HepG2 (cell line): ENCODE measurements at regions not wholly inside any gene's neighbourhood (a gene's known extent, or its start where the extent isn't known, plus 50 kb on each side); places are given as distances from the start of the nearest gene placed in this dataset.

Experiments used
- ATF2 ChIP-seq: sonication (generic); formaldehyde crosslinking; IDR thresholded peaks from 2 replicates; pipeline ENCODE4 v1.4.0; 2020; ENCODE audit warnings: missing genetic modification reagents
- CTCF ChIP-seq: sonication (generic); formaldehyde crosslinking; IDR thresholded peaks from 2 replicates; pipeline ENCODE4 v1.5.0; 2020; ENCODE audit warnings: mild to moderate bottlenecking, missing genetic modification reagents, moderate library complexity
- MYNN ChIP-seq: sonication (generic); formaldehyde crosslinking; IDR thresholded peaks from 2 replicates; pipeline ENCODE4 v1.4.0; 2020; ENCODE audit warnings: mild to moderate bottlenecking, low read depth, missing genetic modification reagents
- ZNF383 ChIP-seq: sonication (generic); formaldehyde crosslinking; IDR thresholded peaks from 2 replicates; pipeline ENCODE4 v1.4.0; 2020; ENCODE audit warnings: missing genetic modification reagents, mild to moderate bottlenecking, borderline replicate concordance

GRCh38 chr21:28280611-28281010, 712.1 kb downstream of the LTN1 start:
- no peak for TF ChIP-seq ATF2
- no peak for TF ChIP-seq MYNN (CRISPR knock-in tag)
- TF ChIP-seq CTCF (CRISPR knock-in tag), result no peak
- no peak for TF ChIP-seq ZNF383 (CRISPR knock-in tag)
